Gastroesophageal sphincter (tissue), 4 donors: ENCODE measurements at regions not wholly inside any gene's neighbourhood (a gene's known extent, or its start where the extent isn't known, plus 50 kb on each side); places are given as distances from the start of the nearest gene placed in this dataset.

ENCODE experiments used
- ATAC-seq: fragments of 150-250 bp; one replicate; pipeline ENCODE4 v1.9.1; 2016; ENCODE audit warnings: mild to moderate bottlenecking, moderate library complexity
- H3K27ac ChIP-seq, 4 donors: fragments of 200-600 bp; sonication (generic) in 3 of 4; 1 replicate in 3 of 4; 2 replicates in 1 of 4; pipeline ENCODE4 v1.5.1; 2016 to 2019
- H3K27me3 ChIP-seq: fragments of 200-600 bp; sonication (generic); one replicate; pipeline ENCODE4 v1.5.1; 2019
- H3K36me3 ChIP-seq, 2 donors: fragments of 200-600 bp; sonication (generic); one replicate each; pipeline ENCODE4 v1.5.1; 2019; ENCODE audit warnings: control low read depth in 1 of 2
- H3K4me1 ChIP-seq, 3 donors: fragments of 200-600 bp; sonication (generic); 1 replicate in 2 of 3; 2 replicates in 1 of 3; pipeline ENCODE4 v1.5.1; 2016 to 2019; ENCODE audit warnings: control low read depth in 2 of 3
- H3K4me3 ChIP-seq, 2 donors: fragments of 200-600 bp; sonication (generic); one replicate each; pipeline ENCODE4 v1.5.1; 2019; ENCODE audit warnings: mild to moderate bottlenecking in 1 of 2, moderate library complexity in 1 of 2
- H3K9me3 ChIP-seq, 3 donors: fragments of 200-600 bp; sonication (generic); one replicate each; pipeline ENCODE4 v1.5.1; 2017 to 2019; ENCODE audit warnings: control low read depth in 2 of 3
- EP300 ChIP-seq: sonication (generic); formaldehyde crosslinking; IDR thresholded peaks from one replicate; pipeline ENCODE4 v1.6.1; 2017; ENCODE audit warnings: antibody characterized with exemption, mild to moderate bottlenecking
- POLR2A ChIP-seq, 2 donors: fragments of 450-650 bp; IDR thresholded peaks; one replicate each; pipeline ENCODE4 v1.6.1; 2017; ENCODE audit warnings: antibody characterized with exemption in 2 of 2, mild to moderate bottlenecking in 2 of 2, moderate library complexity in 1 of 2
- POLR2AphosphoS5 ChIP-seq: sonication (generic); formaldehyde crosslinking; IDR thresholded peaks from one replicate; pipeline ENCODE4 v1.6.1; 2017; ENCODE audit warnings: antibody characterized with exemption
- WGBS, 2 donors: methylation state at CpG; one replicate each; pipeline ENCODE4 v1.1.5; 2018; ENCODE audit warnings: low coverage in 1 of 2; 5-methylcytosine and 5-hydroxymethylcytosine counted together
- TF ChIP-seq, protein P1 (sequence below), 4 experiments: fragments of 200-600 bp in 2 of 4; fragments of 450-650 bp in 2 of 4; sonication (generic) in 1 of 4; IDR thresholded peaks; one replicate each; pipeline ENCODE4 v1.5.1; 2017 to 2019; ENCODE audit warnings: antibody characterized with exemption in 4 of 4, mild to moderate bottlenecking in 2 of 4, moderate library complexity in 2 of 4

DNA sequence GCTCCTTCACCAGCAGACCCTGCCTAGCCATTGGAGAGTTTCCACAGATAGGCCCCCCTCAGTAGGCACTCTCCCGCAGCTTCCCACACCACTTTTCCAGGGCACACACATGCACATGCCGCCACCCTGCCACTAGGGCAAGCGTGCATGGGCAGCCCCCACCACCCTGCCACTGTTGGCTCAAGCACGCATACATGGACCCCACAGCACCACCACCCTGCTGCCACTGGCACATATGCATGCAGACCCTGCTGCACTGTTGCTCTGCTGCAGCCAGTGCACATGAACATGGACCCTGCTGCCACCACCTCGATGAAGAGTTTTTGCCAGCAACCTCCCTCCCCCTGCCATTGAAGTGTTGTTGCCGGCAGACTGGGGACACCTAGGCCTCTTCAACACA lies 154.9 kb downstream of the FTCDNL1 start:
- no peak overlapping the region for H3K27ac ChIP-seq
- no peak for TF ChIP-seq POLR2AphosphoS5
- no peak for TF ChIP-seq EP300
- TF ChIP-seq POLR2A (IDR thresholded peaks at IDR 0.05), result no peak
- TF ChIP-seq, protein P1, sequence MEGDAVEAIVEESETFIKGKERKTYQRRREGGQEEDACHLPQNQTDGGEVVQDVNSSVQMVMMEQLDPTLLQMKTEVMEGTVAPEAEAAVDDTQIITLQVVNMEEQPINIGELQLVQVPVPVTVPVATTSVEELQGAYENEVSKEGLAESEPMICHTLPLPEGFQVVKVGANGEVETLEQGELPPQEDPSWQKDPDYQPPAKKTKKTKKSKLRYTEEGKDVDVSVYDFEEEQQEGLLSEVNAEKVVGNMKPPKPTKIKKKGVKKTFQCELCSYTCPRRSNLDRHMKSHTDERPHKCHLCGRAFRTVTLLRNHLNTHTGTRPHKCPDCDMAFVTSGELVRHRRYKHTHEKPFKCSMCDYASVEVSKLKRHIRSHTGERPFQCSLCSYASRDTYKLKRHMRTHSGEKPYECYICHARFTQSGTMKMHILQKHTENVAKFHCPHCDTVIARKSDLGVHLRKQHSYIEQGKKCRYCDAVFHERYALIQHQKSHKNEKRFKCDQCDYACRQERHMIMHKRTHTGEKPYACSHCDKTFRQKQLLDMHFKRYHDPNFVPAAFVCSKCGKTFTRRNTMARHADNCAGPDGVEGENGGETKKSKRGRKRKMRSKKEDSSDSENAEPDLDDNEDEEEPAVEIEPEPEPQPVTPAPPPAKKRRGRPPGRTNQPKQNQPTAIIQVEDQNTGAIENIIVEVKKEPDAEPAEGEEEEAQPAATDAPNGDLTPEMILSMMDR (IDR thresholded peaks at IDR 0.05), result no peak
- H3K4me3 ChIP-seq, result no peak overlapping the region
- H3K9me3 ChIP-seq, result no peaks in the 10 kb centered on the region
- no peaks in the 10 kb centered on the region for H3K27me3 ChIP-seq
- H3K4me1 ChIP-seq, result no peaks in the 10 kb centered on the region
- WGBS, 2 donors, result 100% methylated on average over 1 of the region's 6 CpGs; no CpG with 5 or more reads in 1 of the 2 donors
- no peak for ATAC-seq
- no peaks in the 10 kb centered on the region for H3K36me3 ChIP-seq

DNA sequence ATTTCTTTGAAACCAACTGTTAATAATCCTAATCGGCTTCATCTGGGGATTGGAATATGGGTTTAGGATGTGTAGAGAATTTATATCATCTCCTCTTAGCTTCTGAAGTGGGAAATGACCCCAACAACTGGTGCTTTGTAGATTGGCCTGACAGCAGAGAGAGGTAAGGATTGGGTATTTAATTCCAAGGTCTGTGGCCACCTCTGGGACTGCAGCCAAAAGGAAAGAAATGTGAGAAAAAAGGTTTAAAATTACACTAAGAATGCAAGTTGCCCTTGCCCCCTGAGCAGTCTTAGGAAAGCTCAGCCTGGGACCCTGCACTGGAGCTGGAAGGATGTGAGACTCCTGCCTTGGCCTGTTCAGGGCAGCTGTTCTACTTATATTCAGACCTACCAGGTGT lies 157.1 kb downstream of the FTCDNL1 start:
- no peak overlapping the region for H3K27ac ChIP-seq
- no peak overlapping the region for H3K4me3 ChIP-seq
- WGBS, 2 donors, result 63 to 89% methylated on average over 1 of the region's 1 CpG
- H3K27me3 ChIP-seq, result no peaks in the 10 kb centered on the region
- no peaks in the 10 kb centered on the region for H3K9me3 ChIP-seq
- no peaks in the 10 kb centered on the region for H3K4me1 ChIP-seq
- no peaks in the 10 kb centered on the region for H3K36me3 ChIP-seq
- no peak for ATAC-seq
- TF ChIP-seq, protein P1 (IDR thresholded peaks at IDR 0.05), result no peak
- TF ChIP-seq POLR2A (IDR thresholded peaks at IDR 0.05) (no peak), POLR2AphosphoS5 (no peak), EP300 (no peak)

DNA sequence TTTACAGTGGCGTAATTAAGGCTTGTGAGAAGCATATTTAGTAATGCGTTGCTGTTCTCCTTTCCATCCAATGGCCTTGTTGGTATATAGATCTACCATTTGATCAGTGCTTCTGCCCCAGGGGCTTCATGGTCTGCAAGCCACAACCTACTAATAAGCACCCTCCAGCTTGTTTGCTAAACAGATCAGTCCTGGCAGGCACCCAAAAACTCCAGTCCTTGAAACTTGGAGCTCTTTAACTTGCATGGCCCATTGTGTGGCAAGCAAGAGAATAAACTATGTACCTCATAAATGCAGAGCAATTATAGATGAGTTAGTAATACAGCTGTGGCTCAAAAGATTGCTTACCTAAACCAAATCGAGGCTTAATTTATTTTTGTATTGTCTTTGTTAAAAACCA lies 158.5 kb downstream of the FTCDNL1 start:
- ATAC-seq, result no peak
- Histone ChIP-seq H3K27ac (no peak overlapping the region), H3K9me3 (no peaks in the 10 kb centered on the region), H3K36me3 (no peaks in the 10 kb centered on the region), H3K27me3 (no peaks in the 10 kb centered on the region), H3K4me3 (no peak overlapping the region), H3K4me1 (no peaks in the 10 kb centered on the region)
- 73 to 79% methylated on average over 3 of the region's 3 CpGs for whole genome bisulfite sequencing, 2 donors
- TF ChIP-seq POLR2A (IDR thresholded peaks at IDR 0.05) (no peak), POLR2AphosphoS5 (no peak), EP300 (no peak)
- TF ChIP-seq, protein P1 (IDR thresholded peaks at IDR 0.05), result no peak

DNA sequence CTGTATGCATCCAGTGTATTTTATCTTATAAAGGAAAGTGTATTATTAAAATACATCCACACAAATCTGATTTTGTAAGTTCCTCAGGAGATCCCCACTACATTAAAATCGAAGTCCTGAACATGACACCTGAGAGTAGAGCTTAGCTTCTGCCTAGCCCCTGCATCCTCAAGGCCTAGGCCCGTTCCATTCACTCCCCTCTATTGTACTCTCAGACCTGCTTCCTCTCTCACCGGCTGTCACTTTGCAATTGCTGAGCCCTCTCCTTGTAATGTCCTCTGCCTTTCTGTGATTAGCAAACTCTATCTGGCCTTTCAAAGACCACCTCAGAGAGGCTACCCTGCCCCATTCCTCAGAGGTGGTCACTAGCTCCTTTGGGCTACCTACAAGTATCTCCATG lies 160.8 kb downstream of the FTCDNL1 start:
- TF ChIP-seq POLR2AphosphoS5 (no peak), POLR2A (IDR thresholded peaks at IDR 0.05) (no peak), EP300 (no peak)
- TF ChIP-seq, protein P1 (IDR thresholded peaks at IDR 0.05), result no peak
- Histone ChIP-seq H3K27ac (no peak overlapping the region), H3K4me1 (no peaks in the 10 kb centered on the region), H3K9me3 (no peaks in the 10 kb centered on the region), H3K4me3 (no peak overlapping the region), H3K27me3 (no peaks in the 10 kb centered on the region), H3K36me3 (no peaks in the 10 kb centered on the region)
- WGBS, 2 donors, result 80 to 85% methylated on average over 3 of the region's 3 CpGs
- no peak for ATAC-seq

DNA sequence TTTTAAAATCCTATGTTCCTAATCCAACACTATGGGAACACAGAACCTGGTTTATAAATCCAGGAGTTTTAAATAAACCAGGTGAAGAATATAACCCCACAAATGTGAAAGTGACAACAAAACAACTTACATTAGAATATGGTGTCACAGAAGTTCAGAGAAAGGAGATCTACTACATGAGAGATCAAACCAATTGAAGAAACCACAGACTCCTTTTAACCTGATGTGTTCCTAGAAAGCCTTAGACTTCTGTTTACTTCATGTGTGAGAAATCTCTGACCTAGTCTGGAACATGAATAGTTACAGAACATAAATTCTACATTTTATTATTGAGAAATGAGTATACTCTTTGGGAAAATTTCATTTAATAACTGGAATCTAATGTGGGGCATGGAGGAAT lies 165.3 kb downstream of the FTCDNL1 start:
- no peaks in the 10 kb centered on the region for H3K4me1 ChIP-seq
- no peaks in the 10 kb centered on the region for H3K9me3 ChIP-seq
- H3K27ac ChIP-seq, result no peak overlapping the region
- H3K27me3 ChIP-seq, result no peaks in the 10 kb centered on the region
- no peak overlapping the region for H3K4me3 ChIP-seq
- TF ChIP-seq, protein P1 (IDR thresholded peaks at IDR 0.05), result no peak
- TF ChIP-seq POLR2A (IDR thresholded peaks at IDR 0.05), result no peak
- TF ChIP-seq EP300, result no peak
- TF ChIP-seq POLR2AphosphoS5, result no peak
- no peak for ATAC-seq
- H3K36me3 ChIP-seq, result no peaks in the 10 kb centered on the region
